T-helper 2 cell treated with Interferon-gamma antibody and Interleukin-4, amounts not matched to agents 100 ng/mL and 5 ng/mL, for 36 hours (primary cell): ENCODE measurements at regions not wholly inside any gene's neighbourhood (a gene's known extent, or its start where the extent isn't known, plus 50 kb on each side); places are given as distances from the start of the nearest gene placed in this dataset.

ENCODE experiments used
- intact Hi-C: fragments of 100-400 bp; cut with micrococcal nuclease; formaldehyde crosslinking; loops from one replicate; pipeline ENCODE4 v1.15.1; 2023

- intact Hi-C loops: no loop called here
Observed at GRCh38 chr12:124371970-124372555, 77.2 kb downstream of the RFLNA start.

GRCh38 chr12:124371366-124371765 lies 76.5 kb downstream of the RFLNA start:
- intact Hi-C loops: no loop called here

- intact Hi-C loops: no loop called here
Observed at GRCh38 chr12:124370851-124371250, 76.0 kb downstream of the RFLNA start.

GRCh38 chr12:124370384-124370783 lies 75.5 kb downstream of the RFLNA start:
- intact Hi-C loops: no loop called here

- intact Hi-C loops: no loop called here
Observed at GRCh38 chr12:124369827-124370378, 75.0 kb downstream of the RFLNA start.

- intact Hi-C loops: no loop called here
Observed at GRCh38 chr12:124369055-124369826, 74.3 kb downstream of the RFLNA start.

GRCh38 chr12:124368421-124369032 lies 73.6 kb downstream of the RFLNA start:
- intact Hi-C loops: no loop called here

GRCh38 chr12:124365726-124366430 lies 71.0 kb downstream of the RFLNA start:
- intact Hi-C loops: no loop called here
